Duodenal mucosa (tissue), 2 donors: ENCODE measurements at regions not wholly inside any gene's neighbourhood (a gene's known extent, or its start where the extent isn't known, plus 50 kb on each side); places are given as distances from the start of the nearest gene placed in this dataset.

Source experiments
- H3K27ac ChIP-seq: one replicate; pipeline ENCODE4 v1.7.0; 2013; ENCODE audit warnings: low read depth, low read length
- H3K27me3 ChIP-seq, 2 donors: one replicate each; pipeline ENCODE4 v1.7.0; 2013; ENCODE audit warnings: low read length in 2 of 2, control low read depth in 1 of 2; ENCODE audit not compliant: insufficient read depth in 2 of 2, control insufficient read depth in 1 of 2
- H3K36me3 ChIP-seq, 2 donors: one replicate each; pipeline ENCODE4 v1.7.0; 2013; ENCODE audit warnings: low read length in 2 of 2, control low read depth in 1 of 2; ENCODE audit not compliant: insufficient read depth in 2 of 2, control insufficient read depth in 1 of 2
- H3K4me1 ChIP-seq, 2 donors: one replicate each; pipeline ENCODE4 v1.7.0; 2013; ENCODE audit warnings: low read length in 2 of 2, control low read depth in 1 of 2; ENCODE audit not compliant: insufficient read depth in 2 of 2, control insufficient read depth in 1 of 2
- H3K4me3 ChIP-seq, 2 donors: one replicate each; pipeline ENCODE4 v1.7.0; 2013; ENCODE audit warnings: low read length in 2 of 2, low read depth in 1 of 2
- H3K9ac ChIP-seq, 2 donors: one replicate each; pipeline ENCODE4 v1.7.0; 2013; ENCODE audit warnings: low read length in 2 of 2, low read depth in 1 of 2
- H3K9me3 ChIP-seq, 2 donors: one replicate each; pipeline ENCODE4 v1.7.0; 2013; ENCODE audit warnings: low read length in 2 of 2, control low read depth in 1 of 2; ENCODE audit not compliant: control insufficient read depth in 1 of 2

GRCh38 chr11:80745416-80745815 is 1304.6 kb upstream of the TENM4 start:
- no peak overlapping the region for H3K9ac ChIP-seq
- H3K4me1 ChIP-seq = no peaks in the 10 kb centered on the region
- H3K4me3 ChIP-seq = no peak overlapping the region
- H3K27me3 ChIP-seq = no peaks in the 10 kb centered on the region
- no peaks in the 10 kb centered on the region for H3K36me3 ChIP-seq
- no peak overlapping the region for H3K27ac ChIP-seq
- H3K9me3 ChIP-seq = no peaks in the 10 kb centered on the region

GRCh38 chr11:80733790-80734189 is 1293.0 kb upstream of the TENM4 start:
- H3K4me3 ChIP-seq = no peak overlapping the region

GRCh38 chr11:80733361-80733760 is 1292.5 kb upstream of the TENM4 start:
- H3K4me1 ChIP-seq = no peaks in the 10 kb centered on the region
- H3K36me3 ChIP-seq = no peaks in the 10 kb centered on the region
- no peak overlapping the region for H3K4me3 ChIP-seq
- H3K9ac ChIP-seq = no peak overlapping the region
- H3K27ac ChIP-seq = no peak overlapping the region
- H3K27me3 ChIP-seq = no peaks in the 10 kb centered on the region
- no peaks in the 10 kb centered on the region for H3K9me3 ChIP-seq

More at GRCh38 chr11:80733790-80734189, 1293.0 kb upstream of the TENM4 start:
- Histone ChIP-seq H3K27ac (no peak overlapping the region), H3K27me3 (no peaks in the 10 kb centered on the region), H3K9ac (no peak overlapping the region), H3K9me3 (no peaks in the 10 kb centered on the region), H3K4me1 (no peaks in the 10 kb centered on the region), H3K36me3 (no peaks in the 10 kb centered on the region)

DNA sequence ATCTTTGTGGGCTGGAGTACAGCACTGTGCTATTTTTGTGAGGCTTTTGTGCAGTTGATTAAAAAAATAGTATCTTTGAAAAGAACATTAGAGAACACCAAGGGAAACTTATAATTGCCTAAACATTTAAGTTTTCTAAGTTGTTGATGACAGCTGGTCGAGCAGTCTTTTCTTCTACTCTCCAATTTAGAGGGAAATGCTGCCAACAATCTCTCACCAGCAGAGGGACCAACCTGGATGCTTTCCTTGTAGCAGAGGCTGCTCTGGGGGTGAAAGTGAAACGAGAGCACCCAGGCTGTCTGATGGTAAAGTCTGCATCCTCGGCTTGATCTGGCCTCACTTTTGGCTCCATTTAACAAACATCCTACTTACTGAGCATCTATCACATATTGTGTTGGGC is 1286.5 kb upstream of the TENM4 start:
- no peak overlapping the region for H3K4me3 ChIP-seq
- no peak overlapping the region for H3K27ac ChIP-seq
- no peaks in the 10 kb centered on the region for H3K9me3 ChIP-seq
- no peaks in the 10 kb centered on the region for H3K4me1 ChIP-seq
- no peaks in the 10 kb centered on the region for H3K36me3 ChIP-seq
- no peaks in the 10 kb centered on the region for H3K27me3 ChIP-seq
- no peak overlapping the region for H3K9ac ChIP-seq

- Histone ChIP-seq H3K9ac (no peak overlapping the region), H3K27me3 (no peaks in the 10 kb centered on the region), H3K36me3 (no peaks in the 10 kb centered on the region), H3K9me3 (no peaks in the 10 kb centered on the region), H3K4me1 (no peaks in the 10 kb centered on the region), H3K4me3 (no peak overlapping the region), H3K27ac (no peak overlapping the region)
Observed at GRCh38 chr11:80726236-80726635, 1285.4 kb upstream of the TENM4 start.

DNA sequence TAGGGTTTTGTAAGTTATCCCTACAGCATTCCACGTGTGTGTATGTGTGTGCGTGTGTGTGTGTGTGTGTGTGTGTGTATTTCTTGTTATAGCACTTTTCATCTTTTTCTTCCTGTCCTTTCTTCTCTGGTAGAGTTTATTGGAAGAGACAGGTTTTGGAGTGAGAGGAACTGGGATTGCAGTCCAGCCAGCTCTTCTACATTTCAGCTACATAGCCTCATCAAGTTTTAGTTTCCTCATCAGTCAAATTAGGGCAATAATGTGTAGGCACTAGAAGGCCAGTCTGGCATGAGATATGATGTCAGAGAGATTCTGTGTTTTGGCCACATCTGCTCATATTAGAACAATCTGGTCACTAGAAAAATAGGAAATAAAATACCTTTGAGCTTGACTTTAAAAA is 1283.5 kb upstream of the TENM4 start:
- Histone ChIP-seq H3K27me3 (no peaks in the 10 kb centered on the region), H3K27ac (no peak overlapping the region), H3K4me1 (no peaks in the 10 kb centered on the region), H3K9ac (no peak overlapping the region), H3K9me3 (no peaks in the 10 kb centered on the region), H3K4me3 (no peak overlapping the region), H3K36me3 (no peaks in the 10 kb centered on the region)

- H3K9me3 ChIP-seq = no peaks in the 10 kb centered on the region
- no peak overlapping the region for H3K4me3 ChIP-seq
- no peaks in the 10 kb centered on the region for H3K27me3 ChIP-seq
- no peaks in the 10 kb centered on the region for H3K36me3 ChIP-seq
- H3K9ac ChIP-seq = no peak overlapping the region
- H3K4me1 ChIP-seq = no peaks in the 10 kb centered on the region
- H3K27ac ChIP-seq = no peak overlapping the region
Observed at GRCh38 chr11:80722629-80723028, 1281.8 kb upstream of the TENM4 start.

- Histone ChIP-seq H3K9ac (no peak overlapping the region), H3K27me3 (no peaks in the 10 kb centered on the region), H3K27ac (no peak overlapping the region), H3K9me3 (no peaks in the 10 kb centered on the region), H3K4me3 (no peak overlapping the region), H3K4me1 (no peaks in the 10 kb centered on the region), H3K36me3 (no peaks in the 10 kb centered on the region)
Observed at GRCh38 chr11:80720295-80720694, 1279.5 kb upstream of the TENM4 start.

DNA sequence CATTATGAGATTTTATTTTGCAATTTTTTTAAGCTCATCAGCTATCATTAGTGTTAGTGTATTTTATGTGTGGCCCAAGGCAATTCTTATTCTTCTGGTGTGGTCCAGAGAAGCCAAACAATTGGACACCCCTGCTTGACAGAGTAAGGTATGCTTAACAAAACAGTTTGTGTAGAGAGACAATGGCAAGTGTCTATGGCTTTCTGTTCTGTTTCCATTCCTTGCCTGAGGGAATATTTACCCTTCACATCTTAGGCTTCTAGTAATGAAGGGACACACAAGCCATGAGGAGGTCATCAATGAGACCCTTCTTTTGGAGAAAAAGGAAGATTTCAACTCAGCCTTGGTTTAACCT is 1278.4 kb upstream of the TENM4 start:
- no peaks in the 10 kb centered on the region for H3K4me1 ChIP-seq
- no peaks in the 10 kb centered on the region for H3K9me3 ChIP-seq
- H3K27me3 ChIP-seq = no peaks in the 10 kb centered on the region
- H3K27ac ChIP-seq = no peak overlapping the region
- no peak overlapping the region for H3K4me3 ChIP-seq
- no peak overlapping the region for H3K9ac ChIP-seq
- no peaks in the 10 kb centered on the region for H3K36me3 ChIP-seq

GRCh38 chr11:80718611-80719291 is 1277.9 kb upstream of the TENM4 start:
- no peaks in the 10 kb centered on the region for H3K4me1 ChIP-seq
- H3K36me3 ChIP-seq = no peaks in the 10 kb centered on the region
- H3K27ac ChIP-seq = no peak overlapping the region
- H3K4me3 ChIP-seq = no peak overlapping the region
- no peaks in the 10 kb centered on the region for H3K27me3 ChIP-seq
- H3K9ac ChIP-seq = no peak overlapping the region
- no peaks in the 10 kb centered on the region for H3K9me3 ChIP-seq

GRCh38 chr11:80702264-80702663 is 1261.4 kb upstream of the TENM4 start:
- no peak overlapping the region for H3K4me3 ChIP-seq
- no peak overlapping the region for H3K27ac ChIP-seq
- no peaks in the 10 kb centered on the region for H3K9me3 ChIP-seq
- H3K27me3 ChIP-seq = no peaks in the 10 kb centered on the region
- H3K4me1 ChIP-seq = no peaks in the 10 kb centered on the region
- H3K36me3 ChIP-seq = no peaks in the 10 kb centered on the region
- H3K9ac ChIP-seq = no peak overlapping the region
